Esophagus squamous epithelium (tissue), 5 donors: ENCODE measurements at regions not wholly inside any gene's neighbourhood (a gene's known extent, or its start where the extent isn't known, plus 50 kb on each side); places are given as distances from the start of the nearest gene placed in this dataset.
"Not testable (repeated sequence)": the region's sequence is repeated elsewhere in the genome, so short reads cannot be mapped to it uniquely, and the experiment has no call there.

Experiments
- DNase-seq: peaks from one replicate; lab custom pipeline; 2025; lab: John Stamatoyannopoulos, UW
- H3K27ac ChIP-seq, 4 donors: fragments of 200-600 bp; sonication (generic); one replicate each; pipeline ENCODE4 v1.5.1; 2016 to 2019; ENCODE audit warnings: mild to moderate bottlenecking in 1 of 4
- H3K27me3 ChIP-seq, 4 donors: fragments of 200-600 bp; sonication (generic); 1 replicate in 3 of 4; 2 replicates in 1 of 4; pipeline versions ENCODE4 v1.5.1 to v1.6.0; 2017 to 2021; ENCODE audit warnings: antibody characterized with exemption in 1 of 4
- H3K36me3 ChIP-seq, 3 donors: fragments of 200-600 bp; sonication (generic); one replicate each; pipeline ENCODE4 v1.5.1; 2016 to 2019
- H3K4me1 ChIP-seq, 3 donors: fragments of 200-600 bp; sonication (generic); one replicate each; pipeline ENCODE4 v1.5.1; 2017 to 2019
- H3K4me3 ChIP-seq, 4 donors: fragments of 200-600 bp; sonication (generic); 1 replicate in 3 of 4; 2 replicates in 1 of 4; pipeline ENCODE4 v1.5.1; 2016 to 2019; ENCODE audit warnings: mild to moderate bottlenecking in 2 of 4, moderate library complexity in 1 of 4
- H3K9me3 ChIP-seq, 3 donors: fragments of 200-600 bp; sonication (generic); one replicate each; pipeline ENCODE4 v1.5.1; 2016 to 2019
- POLR2A ChIP-seq, 4 donors: fragments of 450-650 bp; IDR thresholded peaks; one replicate each; pipeline ENCODE4 v1.6.1; 2017; ENCODE audit warnings: antibody characterized with exemption in 4 of 4, mild to moderate bottlenecking in 4 of 4, moderate library complexity in 3 of 4
- WGBS, 2 donors: methylation state at CpG; one replicate each; pipeline ENCODE4 v1.1.5; 2018; 5-methylcytosine and 5-hydroxymethylcytosine counted together
- intact Hi-C: fragments of 100-400 bp; cut with DNase I; formaldehyde crosslinking; loops from one replicate; pipeline ENCODE4 v1.15.0; 2022
- TF ChIP-seq, protein P1 (sequence below), 6 experiments: fragments of 450-650 bp in 4 of 6; fragments of 200-600 bp in 2 of 6; sonication (generic) in 2 of 6; IDR thresholded peaks; one replicate each; pipeline ENCODE4 v1.5.1; 2016 to 2019; ENCODE audit warnings: antibody characterized with exemption in 6 of 6, mild to moderate bottlenecking in 4 of 6, moderate library complexity in 4 of 6
- donor health status: DM: yes; HTN: yes; CAD: no.

DNA sequence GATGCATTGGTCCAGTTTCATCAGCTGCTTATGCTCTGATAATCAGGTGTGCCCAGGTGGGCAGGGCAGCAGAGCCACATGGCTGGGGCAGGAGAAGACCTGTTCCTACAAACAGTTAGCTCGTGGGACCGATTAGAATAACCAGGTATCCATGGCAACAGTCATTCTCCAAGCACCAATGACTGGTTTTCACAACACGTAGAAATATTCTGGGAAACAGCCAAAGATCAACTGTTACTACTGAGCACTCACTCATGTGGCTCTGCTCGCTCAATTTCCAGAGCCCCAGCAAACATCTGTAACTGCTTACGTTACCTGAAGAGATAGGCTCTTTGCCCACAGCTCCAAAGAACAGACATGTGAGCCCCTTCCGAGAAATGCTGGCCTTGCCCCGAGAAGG is 302.0 kb downstream of the AGTPBP1 start:
- TF ChIP-seq POLR2A (IDR thresholded peaks at IDR 0.05): no peak
- Histone ChIP-seq H3K27ac (no peak overlapping the region), H3K36me3 (no peaks in the 10 kb centered on the region), H3K9me3 (peaks cover 0 to 5% (median 0%) of the 10 kb centered on the region in 3 donors), H3K27me3 (peaks cover 0 to 60% (median 0%) of the 10 kb centered on the region in 4 donors), H3K4me1 (no peaks in the 10 kb centered on the region), H3K4me3 (no peak overlapping the region)
- DNase-seq: no peak
- intact Hi-C loops: no loop called here
- 58 to 71% methylated on average over 6 of the region's 7 CpGs for WGBS, 2 donors

GRCh38 chr9:85433956-85434355 is 307.8 kb downstream of the AGTPBP1 start:
- peaks cover 0 to 81% (median 0%) of the 10 kb centered on the region in 4 donors for H3K27me3 ChIP-seq
- H3K9me3 ChIP-seq, H3K36me3 ChIP-seq, DNase-seq, intact Hi-C loops, H3K4me3 ChIP-seq, H3K27ac ChIP-seq: not testable (repeated sequence)
- peaks cover 2 to 35% (median 7%) of the 10 kb centered on the region in 3 donors for H3K4me1 ChIP-seq
- no CpG with 5 or more reads among the region's 2 CpGs for WGBS, 2 donors

DNA sequence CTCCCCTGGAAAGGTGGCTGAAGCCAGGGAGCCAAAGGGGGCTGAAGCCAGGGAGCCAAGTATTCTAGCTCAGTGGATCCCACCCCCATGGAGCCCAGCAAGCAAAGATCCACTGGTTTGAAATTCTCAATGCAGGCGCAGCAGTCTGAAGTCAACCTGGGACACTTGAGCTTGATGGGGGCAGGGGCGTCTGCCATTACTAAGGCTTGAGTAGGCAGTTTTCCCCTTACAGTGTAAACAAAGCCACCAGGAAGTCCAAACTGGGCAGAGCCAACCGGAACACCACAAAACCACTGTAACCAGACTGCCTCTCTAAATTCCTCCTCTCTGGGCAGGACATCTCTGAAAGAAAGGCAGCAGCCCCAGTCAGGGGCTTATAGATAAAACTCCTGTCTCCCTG is 308.2 kb downstream of the AGTPBP1 start:
- intact Hi-C loops: not testable (repeated sequence)

DNA sequence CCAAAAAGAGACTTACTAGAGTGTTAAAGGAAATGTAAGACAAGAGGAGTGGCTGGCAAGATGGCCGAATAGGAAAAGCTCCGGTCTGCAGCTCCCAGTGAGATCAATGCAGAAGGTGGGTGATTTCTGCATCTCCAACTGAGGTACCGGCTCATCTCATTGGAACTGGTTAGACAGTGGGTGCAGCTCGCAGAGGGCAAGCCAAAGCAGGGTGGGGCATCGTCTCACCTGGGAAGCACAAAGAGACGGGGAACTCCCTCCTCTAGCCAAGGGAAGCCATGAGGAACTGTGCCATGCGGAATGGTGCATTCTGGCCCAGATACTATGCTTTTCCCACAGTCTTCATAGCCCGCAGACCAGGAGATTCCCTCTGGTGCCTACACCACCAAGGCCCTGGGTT is 308.7 kb downstream of the AGTPBP1 start:
- Histone ChIP-seq H3K27ac (no peak overlapping the region), H3K36me3 (no peaks in the 10 kb centered on the region), H3K4me3 (no peak overlapping the region), H3K4me1 (peaks cover 2 to 35% (median 7%) of the 10 kb centered on the region in 3 donors), H3K27me3 (peaks cover 0 to 90% (median 0%) of the 10 kb centered on the region in 4 donors), H3K9me3 (peaks cover 0 to 3% (median 0%) of the 10 kb centered on the region in 3 donors)
- intact Hi-C loops: no loop called here
- 52 to 68% methylated on average over 3 to 7 of the region's 8 CpGs for WGBS, 2 donors
- no peak for TF ChIP-seq POLR2A (IDR thresholded peaks at IDR 0.05)
- TF ChIP-seq, protein P1, sequence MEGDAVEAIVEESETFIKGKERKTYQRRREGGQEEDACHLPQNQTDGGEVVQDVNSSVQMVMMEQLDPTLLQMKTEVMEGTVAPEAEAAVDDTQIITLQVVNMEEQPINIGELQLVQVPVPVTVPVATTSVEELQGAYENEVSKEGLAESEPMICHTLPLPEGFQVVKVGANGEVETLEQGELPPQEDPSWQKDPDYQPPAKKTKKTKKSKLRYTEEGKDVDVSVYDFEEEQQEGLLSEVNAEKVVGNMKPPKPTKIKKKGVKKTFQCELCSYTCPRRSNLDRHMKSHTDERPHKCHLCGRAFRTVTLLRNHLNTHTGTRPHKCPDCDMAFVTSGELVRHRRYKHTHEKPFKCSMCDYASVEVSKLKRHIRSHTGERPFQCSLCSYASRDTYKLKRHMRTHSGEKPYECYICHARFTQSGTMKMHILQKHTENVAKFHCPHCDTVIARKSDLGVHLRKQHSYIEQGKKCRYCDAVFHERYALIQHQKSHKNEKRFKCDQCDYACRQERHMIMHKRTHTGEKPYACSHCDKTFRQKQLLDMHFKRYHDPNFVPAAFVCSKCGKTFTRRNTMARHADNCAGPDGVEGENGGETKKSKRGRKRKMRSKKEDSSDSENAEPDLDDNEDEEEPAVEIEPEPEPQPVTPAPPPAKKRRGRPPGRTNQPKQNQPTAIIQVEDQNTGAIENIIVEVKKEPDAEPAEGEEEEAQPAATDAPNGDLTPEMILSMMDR (IDR thresholded peaks at IDR 0.05): no peak
- DNase-seq: no peak

More for the DNA sequence above, 308.2 kb downstream of the AGTPBP1 start:
- DNase-seq, H3K4me3 ChIP-seq, H3K9me3 ChIP-seq, H3K27ac ChIP-seq, H3K36me3 ChIP-seq: not testable (repeated sequence)
- Histone ChIP-seq H3K27me3 (peaks cover 0 to 85% (median 0%) of the 10 kb centered on the region in 4 donors), H3K4me1 (peaks cover 2 to 35% (median 7%) of the 10 kb centered on the region in 3 donors)
- WGBS, 2 donors: 56 to 80% methylated on average over 2 to 3 of the region's 3 CpGs

DNA sequence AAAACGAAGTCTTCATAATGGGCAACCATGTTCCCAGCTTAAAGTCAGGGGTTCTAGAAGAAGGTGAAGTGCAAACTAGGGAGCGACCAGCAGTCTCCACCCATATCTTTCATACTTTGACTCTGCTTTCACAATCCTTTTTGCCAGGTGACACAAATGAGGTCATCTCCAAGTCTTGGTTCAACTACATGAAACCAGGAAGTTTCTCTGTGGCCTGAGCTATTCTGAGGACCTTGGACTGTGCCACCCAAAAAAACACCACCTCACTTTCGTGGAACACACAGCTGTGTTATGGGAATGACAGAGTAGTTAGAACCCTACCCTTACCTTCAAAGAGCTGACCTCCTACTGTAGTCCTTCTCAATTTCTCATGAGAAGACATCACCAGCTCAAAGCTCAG is 309.2 kb downstream of the AGTPBP1 start:
- intact Hi-C loops: no loop called here
- WGBS, 2 donors: 67% methylated on average over 3 of the region's 3 CpGs
- H3K36me3 ChIP-seq: no peaks in the 10 kb centered on the region
- no peaks in the 10 kb centered on the region for H3K9me3 ChIP-seq
- no peak overlapping the region for H3K4me3 ChIP-seq
- peaks cover 2 to 35% (median 7%) of the 10 kb centered on the region in 3 donors for H3K4me1 ChIP-seq
- H3K27ac ChIP-seq: no peak overlapping the region
- H3K27me3 ChIP-seq: peaks cover 0 to 95% (median 0%) of the 10 kb centered on the region in 4 donors
- no peak for DNase-seq
- no peak for TF ChIP-seq POLR2A (IDR thresholded peaks at IDR 0.05)
- TF ChIP-seq, protein P1 (IDR thresholded peaks at IDR 0.05): no peak

DNA sequence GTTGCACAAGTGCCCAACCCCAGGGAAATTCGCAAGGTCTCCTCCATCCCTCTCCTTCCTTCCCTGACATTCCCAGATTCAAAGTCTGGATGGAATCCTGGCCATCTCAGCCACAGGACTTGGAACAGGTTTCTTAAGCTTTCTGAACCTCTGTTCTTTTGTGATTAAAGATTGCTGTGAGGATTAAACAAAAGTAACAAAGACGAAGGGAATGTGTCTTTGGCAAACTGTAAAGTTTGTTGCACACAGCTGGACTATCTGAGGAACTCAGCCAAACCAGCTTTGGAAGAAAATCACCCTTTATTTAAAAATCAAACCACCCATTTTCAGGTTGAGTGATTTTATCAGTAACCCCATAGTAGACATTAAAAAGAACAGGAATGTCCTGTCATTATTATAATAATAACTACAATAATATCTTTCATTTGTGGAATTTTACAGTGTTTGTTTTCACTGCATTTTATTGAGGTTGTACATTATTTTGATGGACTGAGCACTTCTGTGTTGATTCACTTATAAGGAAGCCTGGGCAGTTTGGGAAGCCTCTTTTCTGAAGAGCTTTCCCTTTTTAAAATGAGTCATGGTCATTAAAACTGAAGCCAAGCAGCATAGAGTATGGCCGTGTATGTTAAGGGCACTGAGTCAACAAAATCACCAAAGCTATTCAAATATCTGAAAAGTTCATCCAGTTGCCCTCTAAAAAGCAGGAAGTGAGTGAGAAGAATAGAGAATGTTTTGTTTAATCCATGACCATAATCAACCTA is 310.2 kb downstream of the AGTPBP1 start:
- Histone ChIP-seq H3K27ac (no peak overlapping the region), H3K9me3 (no peaks in the 10 kb centered on the region), H3K27me3 (peaks cover 0 to 91% (median 0%) of the 10 kb centered on the region in 4 donors), H3K36me3 (no peaks in the 10 kb centered on the region), H3K4me1 (peaks cover 2 to 35% (median 7%) of the 10 kb centered on the region in 3 donors), H3K4me3 (no peak overlapping the region)
- intact Hi-C loops: no loop called here
- 21 to 30% methylated on average over 3 of the region's 3 CpGs for WGBS, 2 donors
- no peak for TF ChIP-seq POLR2A (IDR thresholded peaks at IDR 0.05)
- TF ChIP-seq, protein P1 (IDR thresholded peaks at IDR 0.05): no peak
- DNase-seq: no peak
